HG03521 (cell line): ENCODE measurements at regions not wholly inside any gene's neighbourhood (a gene's known extent, or its start where the extent isn't known, plus 50 kb on each side); places are given as distances from the start of the nearest gene placed in this dataset.
"Not testable (repeated sequence)": the region's sequence is repeated elsewhere in the genome, so short reads cannot be mapped to it uniquely, and the experiment has no call there.

Experiments
- ATAC-seq: cut with Tn5 transposase; IDR thresholded peaks from one replicate; pipeline ENCODE4 v1.9.1; 2021; ENCODE audit warnings: mild to moderate bottlenecking, moderate library complexity; ENCODE audit not compliant: unreplicated experiment

- no peak for ATAC-seq
Observed at GRCh38 chr13:81929988-81930387, 1589.1 kb upstream of the SPRY2 start.

- no peak for ATAC-seq
Observed at GRCh38 chr13:81927347-81927746, 1586.4 kb upstream of the SPRY2 start.

DNA sequence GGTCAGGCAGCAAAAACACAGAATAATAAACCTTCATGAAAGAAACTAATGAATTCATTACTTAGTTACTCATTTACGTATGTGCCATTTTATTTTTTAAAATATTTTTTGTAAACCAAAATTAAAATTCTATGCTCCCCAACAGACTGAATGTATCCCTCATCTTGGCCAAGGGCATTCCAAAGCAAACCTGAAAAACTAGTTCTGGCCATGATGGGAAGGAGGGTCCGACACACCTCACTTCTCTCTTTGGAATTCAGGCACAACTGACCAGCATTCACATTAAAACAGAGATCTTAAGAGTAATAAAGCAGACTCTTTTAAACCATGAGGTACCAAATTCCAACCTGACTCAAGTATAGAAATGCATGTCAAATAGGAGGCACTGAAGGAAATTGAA is 1576.9 kb upstream of the SPRY2 start:
- ATAC-seq: no peak

DNA sequence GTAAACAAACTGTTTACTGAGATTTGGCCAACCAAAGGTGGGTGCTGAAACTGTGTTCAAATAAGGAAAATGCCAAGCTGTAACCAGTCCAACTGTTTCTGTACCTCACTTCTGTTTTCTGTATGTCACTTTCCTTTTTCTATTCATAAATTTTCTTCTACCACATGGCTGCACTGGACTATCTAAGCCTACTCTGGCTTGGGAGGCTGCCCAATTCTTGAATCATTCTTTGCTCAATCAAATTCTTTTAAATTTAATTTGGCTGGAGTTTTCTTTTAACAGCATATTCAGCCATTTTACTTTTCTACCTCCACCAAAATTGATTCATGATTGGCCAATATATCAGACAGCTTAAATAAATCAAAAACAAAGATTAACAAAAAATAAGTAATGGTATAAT is 1575.5 kb upstream of the SPRY2 start:
- no peak for ATAC-seq

- no peak for ATAC-seq
Observed at GRCh38 chr13:81907787-81908372, 1567.0 kb upstream of the SPRY2 start.

- ATAC-seq: no peak
Observed at GRCh38 chr13:81888855-81889254, 1547.9 kb upstream of the SPRY2 start.

GRCh38 chr13:81874681-81875661 is 1534.0 kb upstream of the SPRY2 start:
- ATAC-seq: no peak

- no peak for ATAC-seq
Observed at GRCh38 chr13:81874253-81874652, 1533.3 kb upstream of the SPRY2 start.

- no peak for ATAC-seq
Observed at GRCh38 chr13:81872581-81872980, 1531.7 kb upstream of the SPRY2 start.

DNA sequence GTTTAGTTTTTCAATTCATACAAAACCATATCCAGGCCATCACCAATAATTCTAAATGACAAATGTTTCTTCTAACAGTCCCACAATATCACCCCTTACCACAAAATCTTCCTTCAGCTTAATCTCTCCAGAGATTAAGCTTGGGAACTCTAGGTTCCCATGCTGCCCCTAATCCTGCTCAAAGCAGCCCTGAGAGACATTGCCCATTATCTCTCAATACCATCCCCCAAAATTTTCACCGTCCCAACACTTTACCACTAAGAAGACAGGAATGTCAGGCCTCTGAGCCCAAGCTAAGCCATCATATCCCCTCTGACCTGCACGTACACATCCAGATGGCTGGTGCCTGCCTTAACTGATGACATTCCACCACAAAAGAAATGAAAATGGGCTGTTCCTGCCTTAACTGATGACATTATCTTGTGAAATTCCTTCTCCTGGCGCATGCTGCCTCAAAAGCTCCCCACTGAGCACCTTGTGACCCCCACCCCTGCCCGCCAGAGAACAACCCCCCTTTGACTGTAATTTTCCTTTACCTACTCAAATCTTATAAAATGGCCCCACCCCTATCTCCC is 1530.9 kb upstream of the SPRY2 start:
- ATAC-seq: not testable (repeated sequence)

- no peak for ATAC-seq
Observed at GRCh38 chr13:81848291-81848690, 1507.4 kb upstream of the SPRY2 start.

- no peak for ATAC-seq
Observed at GRCh38 chr13:81846771-81847170, 1505.8 kb upstream of the SPRY2 start.

DNA sequence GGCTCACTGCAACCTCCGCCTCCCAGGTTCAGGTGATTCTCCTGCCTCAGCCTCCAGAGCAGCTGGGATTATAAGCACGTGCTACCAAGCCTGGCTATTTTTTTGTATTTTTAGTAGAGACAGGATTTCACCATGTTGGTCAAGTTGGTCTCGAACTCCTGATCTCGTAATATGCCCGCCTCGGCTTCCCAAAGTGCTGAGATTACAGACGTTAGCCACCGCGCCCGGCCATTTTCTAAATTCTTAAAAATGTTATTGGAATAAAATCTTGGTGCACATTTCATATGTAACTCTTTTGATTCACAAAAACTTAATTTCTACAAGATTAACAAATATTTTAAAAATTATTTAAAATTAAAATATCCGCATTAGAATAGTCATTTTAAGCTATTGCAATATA is 1480.3 kb upstream of the SPRY2 start:
- no peak for ATAC-seq

DNA sequence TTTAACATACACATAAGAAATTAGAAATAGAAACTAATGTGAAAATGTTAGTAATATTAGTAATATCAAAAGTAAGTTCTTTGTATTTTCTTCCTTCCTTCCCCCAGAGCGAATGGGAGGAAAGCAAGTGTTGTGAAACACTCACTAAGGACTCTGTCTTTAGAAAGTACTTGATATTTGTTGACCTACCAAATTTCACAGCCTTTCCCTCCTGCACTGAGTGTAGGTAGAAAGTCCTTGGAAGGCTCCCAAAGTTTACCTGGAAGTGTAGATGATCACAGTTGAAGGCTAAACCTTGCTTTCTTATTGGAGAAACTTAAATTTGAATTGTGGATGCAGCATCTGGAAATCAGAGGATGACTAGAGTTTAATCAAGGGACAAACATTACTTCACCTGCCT is 1459.5 kb upstream of the SPRY2 start:
- ATAC-seq: no peak

- no peak for ATAC-seq
Observed at GRCh38 chr13:81795710-81796109, 1454.8 kb upstream of the SPRY2 start.

DNA sequence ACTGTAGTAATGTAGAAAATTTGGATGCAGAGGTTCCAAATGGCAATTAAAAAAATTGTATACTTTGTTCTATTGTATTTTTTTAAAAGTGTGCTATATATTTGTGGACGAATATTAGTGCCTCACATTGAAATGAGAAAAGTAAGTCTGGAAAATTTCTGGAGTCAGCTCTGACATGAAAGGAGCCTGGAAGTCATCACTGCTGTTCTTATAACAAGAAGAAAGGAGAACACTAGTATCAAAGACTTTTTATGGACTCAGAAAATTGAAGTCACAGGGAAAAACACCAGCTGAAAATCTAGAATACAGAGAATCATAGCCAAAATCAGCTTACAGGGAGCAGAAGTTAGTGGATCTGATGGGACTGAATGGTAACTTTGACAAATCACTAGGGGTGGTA is 1450.7 kb upstream of the SPRY2 start:
- no peak for ATAC-seq

DNA sequence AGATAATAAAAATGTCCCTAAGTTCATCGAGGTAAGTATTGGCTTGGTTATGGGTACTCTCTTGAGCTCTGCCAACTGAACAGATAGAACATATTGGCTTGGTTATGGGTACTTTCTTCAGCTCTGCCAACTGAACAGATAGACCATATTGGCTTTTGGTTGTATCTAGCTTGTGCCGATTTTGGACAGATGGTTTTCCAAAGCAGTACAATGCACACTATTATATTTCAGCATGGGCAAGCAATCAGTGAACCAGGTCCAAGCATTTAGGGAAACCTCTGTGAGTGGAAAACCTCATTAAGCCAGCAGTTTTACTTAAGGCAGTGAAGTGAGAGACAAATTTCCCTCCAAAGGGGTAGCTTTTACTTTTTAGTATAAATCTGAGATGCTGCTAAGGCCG is 1440.5 kb upstream of the SPRY2 start:
- no peak for ATAC-seq

GRCh38 chr13:81779876-81780275 is 1439.0 kb upstream of the SPRY2 start:
- ATAC-seq: no peak

DNA sequence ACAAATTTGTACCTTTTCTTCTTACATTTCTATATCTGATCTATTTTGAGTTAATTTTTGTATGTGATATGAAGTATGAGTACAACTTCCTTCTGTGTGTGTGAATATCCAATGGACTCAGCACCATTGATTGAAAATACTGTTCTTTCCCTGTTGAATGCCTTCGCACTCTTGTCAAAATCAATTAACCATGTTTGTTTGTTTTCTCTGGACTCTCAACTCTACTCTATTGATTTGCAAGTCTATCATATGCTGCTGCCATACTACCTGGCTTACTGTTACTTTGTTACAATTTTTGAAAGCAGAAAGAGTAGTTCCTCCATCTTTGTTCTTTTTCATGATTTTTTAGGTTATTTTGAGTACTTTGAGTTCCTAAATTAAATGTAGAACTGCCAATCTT is 1437.4 kb upstream of the SPRY2 start:
- ATAC-seq: no peak

- ATAC-seq: no peak
Observed at GRCh38 chr13:81773263-81773662, 1432.3 kb upstream of the SPRY2 start.

- no peak for ATAC-seq
Observed at GRCh38 chr13:81771951-81772350, 1431.0 kb upstream of the SPRY2 start.
